ENCODE measurements at regions not wholly inside any gene's neighbourhood (a gene's known extent, or its start where the extent isn't known, plus 50 kb on each side); places are given as distances from the start of the nearest gene placed in this dataset.

DNA sequence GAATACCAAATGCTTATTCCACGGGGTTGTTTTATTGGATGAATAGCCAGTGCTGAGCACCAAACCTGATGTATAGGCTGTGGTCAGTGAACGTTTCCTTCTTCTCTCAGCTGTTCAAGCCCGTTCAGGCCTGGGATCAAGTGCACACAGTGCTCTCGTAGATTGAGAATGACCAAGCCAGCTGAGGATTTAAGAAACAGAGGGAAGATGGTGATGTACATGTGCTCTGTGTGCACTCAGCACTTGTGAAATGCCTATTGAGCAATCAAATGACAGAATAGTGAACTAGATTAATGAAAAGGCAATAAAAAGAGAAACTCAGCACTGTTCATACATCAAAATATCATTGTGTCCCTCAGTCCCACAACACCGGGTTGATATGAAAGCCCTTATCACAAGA, 302.5 kb downstream of the BMPER start:
- TF ChIP-seq SPI1 (IDR thresholded peaks at IDR 0.05; ENCODE audit: borderline replicate concordance, low read depth) (no peak), POLR2AphosphoS5 (IDR thresholded peaks at IDR 0.05; ENCODE audit: low read depth) (no peak), GABPA (IDR thresholded peaks at IDR 0.05; ENCODE audit: low read depth) (no peak)
- TF ChIP-seq, protein P1, sequence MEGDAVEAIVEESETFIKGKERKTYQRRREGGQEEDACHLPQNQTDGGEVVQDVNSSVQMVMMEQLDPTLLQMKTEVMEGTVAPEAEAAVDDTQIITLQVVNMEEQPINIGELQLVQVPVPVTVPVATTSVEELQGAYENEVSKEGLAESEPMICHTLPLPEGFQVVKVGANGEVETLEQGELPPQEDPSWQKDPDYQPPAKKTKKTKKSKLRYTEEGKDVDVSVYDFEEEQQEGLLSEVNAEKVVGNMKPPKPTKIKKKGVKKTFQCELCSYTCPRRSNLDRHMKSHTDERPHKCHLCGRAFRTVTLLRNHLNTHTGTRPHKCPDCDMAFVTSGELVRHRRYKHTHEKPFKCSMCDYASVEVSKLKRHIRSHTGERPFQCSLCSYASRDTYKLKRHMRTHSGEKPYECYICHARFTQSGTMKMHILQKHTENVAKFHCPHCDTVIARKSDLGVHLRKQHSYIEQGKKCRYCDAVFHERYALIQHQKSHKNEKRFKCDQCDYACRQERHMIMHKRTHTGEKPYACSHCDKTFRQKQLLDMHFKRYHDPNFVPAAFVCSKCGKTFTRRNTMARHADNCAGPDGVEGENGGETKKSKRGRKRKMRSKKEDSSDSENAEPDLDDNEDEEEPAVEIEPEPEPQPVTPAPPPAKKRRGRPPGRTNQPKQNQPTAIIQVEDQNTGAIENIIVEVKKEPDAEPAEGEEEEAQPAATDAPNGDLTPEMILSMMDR (IDR thresholded peaks at IDR 0.05; ENCODE audit: insufficient read depth, low read length), result no peak
- TF ChIP-seq, protein P2, sequence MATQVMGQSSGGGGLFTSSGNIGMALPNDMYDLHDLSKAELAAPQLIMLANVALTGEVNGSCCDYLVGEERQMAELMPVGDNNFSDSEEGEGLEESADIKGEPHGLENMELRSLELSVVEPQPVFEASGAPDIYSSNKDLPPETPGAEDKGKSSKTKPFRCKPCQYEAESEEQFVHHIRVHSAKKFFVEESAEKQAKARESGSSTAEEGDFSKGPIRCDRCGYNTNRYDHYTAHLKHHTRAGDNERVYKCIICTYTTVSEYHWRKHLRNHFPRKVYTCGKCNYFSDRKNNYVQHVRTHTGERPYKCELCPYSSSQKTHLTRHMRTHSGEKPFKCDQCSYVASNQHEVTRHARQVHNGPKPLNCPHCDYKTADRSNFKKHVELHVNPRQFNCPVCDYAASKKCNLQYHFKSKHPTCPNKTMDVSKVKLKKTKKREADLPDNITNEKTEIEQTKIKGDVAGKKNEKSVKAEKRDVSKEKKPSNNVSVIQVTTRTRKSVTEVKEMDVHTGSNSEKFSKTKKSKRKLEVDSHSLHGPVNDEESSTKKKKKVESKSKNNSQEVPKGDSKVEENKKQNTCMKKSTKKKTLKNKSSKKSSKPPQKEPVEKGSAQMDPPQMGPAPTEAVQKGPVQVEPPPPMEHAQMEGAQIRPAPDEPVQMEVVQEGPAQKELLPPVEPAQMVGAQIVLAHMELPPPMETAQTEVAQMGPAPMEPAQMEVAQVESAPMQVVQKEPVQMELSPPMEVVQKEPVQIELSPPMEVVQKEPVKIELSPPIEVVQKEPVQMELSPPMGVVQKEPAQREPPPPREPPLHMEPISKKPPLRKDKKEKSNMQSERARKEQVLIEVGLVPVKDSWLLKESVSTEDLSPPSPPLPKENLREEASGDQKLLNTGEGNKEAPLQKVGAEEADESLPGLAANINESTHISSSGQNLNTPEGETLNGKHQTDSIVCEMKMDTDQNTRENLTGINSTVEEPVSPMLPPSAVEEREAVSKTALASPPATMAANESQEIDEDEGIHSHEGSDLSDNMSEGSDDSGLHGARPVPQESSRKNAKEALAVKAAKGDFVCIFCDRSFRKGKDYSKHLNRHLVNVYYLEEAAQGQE (IDR thresholded peaks at IDR 0.05; ENCODE audit: insufficient replicate concordance, low read depth), result no peak
- Histone ChIP-seq H3K27me3 (ENCODE audit: insufficient read depth, poor library complexity, severe bottlenecking) (no peaks in the 10 kb centered on the region), H3K4me3 (replicated peaks; ENCODE audit: insufficient read depth, low read length) (no peak overlapping the region), H3K27ac (replicated peaks) (no peak overlapping the region)
- DNase-seq (ENCODE audit: low read depth in 1 of 2, low spot score in 1 of 2), result no peak

DNA sequence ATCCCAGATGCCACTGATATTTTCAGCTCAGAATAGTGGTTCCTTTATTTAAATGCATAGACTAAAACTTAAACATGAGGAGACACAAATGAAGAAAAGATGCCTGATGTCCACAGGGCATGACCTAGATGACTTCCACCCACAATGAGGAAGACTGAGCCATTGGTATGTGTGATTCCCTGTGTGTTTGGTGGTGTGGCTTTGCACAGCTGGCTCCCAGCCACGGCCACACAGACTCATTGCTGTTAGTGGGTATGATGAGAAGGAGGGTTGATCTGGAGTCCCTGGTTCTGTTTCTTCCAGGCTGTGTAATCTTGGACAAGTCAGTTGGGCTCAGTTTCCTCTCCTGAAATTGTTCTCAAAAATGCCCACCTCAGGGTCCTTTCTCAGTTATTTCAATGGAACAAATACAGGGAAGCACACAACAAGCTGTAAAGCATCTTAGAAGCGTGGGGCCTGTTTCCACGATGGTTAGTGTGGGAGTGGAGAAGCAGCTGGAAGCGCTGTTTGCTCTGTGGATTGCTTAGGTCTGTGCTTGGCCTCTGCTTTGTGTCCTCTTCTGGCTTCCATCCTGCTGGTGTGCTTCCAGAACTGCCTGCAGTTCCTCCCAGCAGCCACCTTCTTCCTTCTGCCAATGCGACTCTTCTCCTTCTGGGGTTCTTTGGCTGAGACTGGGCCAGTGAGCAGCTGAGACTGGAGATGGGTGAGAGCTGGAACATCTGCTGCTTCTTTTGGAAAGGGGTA, 303.7 kb downstream of the BMPER start:
- no peaks in the 10 kb centered on the region for H3K27me3 ChIP-seq (ENCODE audit: insufficient read depth, poor library complexity, severe bottlenecking)
- TF ChIP-seq, protein P2 (IDR thresholded peaks at IDR 0.05; ENCODE audit: insufficient replicate concordance, low read depth), result no peak
- TF ChIP-seq SPI1 (IDR thresholded peaks at IDR 0.05; ENCODE audit: borderline replicate concordance, low read depth), result no peak
- TF ChIP-seq, protein P1 (IDR thresholded peaks at IDR 0.05; ENCODE audit: insufficient read depth, low read length), result no peak
- TF ChIP-seq POLR2AphosphoS5 (IDR thresholded peaks at IDR 0.05; ENCODE audit: low read depth), result no peak
- TF ChIP-seq GABPA (IDR thresholded peaks at IDR 0.05; ENCODE audit: low read depth), result no peak
- no peak for DNase-seq (ENCODE audit: low read depth in 1 of 2, low spot score in 1 of 2)
- H3K4me3 ChIP-seq (replicated peaks; ENCODE audit: insufficient read depth, low read length), result no peak overlapping the region
- no peak overlapping the region for H3K27ac ChIP-seq (replicated peaks)

DNA sequence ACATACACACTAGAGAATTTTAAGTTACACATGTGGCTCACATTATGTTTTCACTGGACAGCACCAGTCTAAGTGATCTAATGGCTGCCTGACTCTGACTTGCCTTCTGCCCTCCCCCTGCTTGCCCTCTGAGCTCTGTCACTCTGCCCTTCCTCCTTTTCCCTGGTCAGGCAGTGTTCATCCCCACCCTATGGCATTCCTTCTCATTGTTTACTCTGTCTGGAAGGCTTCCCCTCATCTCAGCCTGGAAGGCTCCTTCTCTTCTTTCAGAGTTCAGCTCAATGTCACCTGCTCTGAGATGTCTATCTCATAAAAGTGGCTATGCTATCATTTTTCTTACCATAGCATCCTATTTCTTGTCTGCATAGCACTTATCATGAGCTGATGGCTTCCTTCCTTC, 305.7 kb downstream of the BMPER start:
- Histone ChIP-seq H3K4me3 (replicated peaks; ENCODE audit: insufficient read depth, low read length) (no peak overlapping the region), H3K27ac (replicated peaks) (no peak overlapping the region), H3K27me3 (ENCODE audit: insufficient read depth, poor library complexity, severe bottlenecking) (no peaks in the 10 kb centered on the region)
- DNase-seq (ENCODE audit: low read depth in 1 of 2, low spot score in 1 of 2), result no peak
- TF ChIP-seq, protein P2 (IDR thresholded peaks at IDR 0.05; ENCODE audit: insufficient replicate concordance, low read depth), result no peak

All from HL-60 (cell line).